ENCODE measurements at regions not wholly inside any gene's neighbourhood (a gene's known extent, or its start where the extent isn't known, plus 50 kb on each side); places are given as distances from the start of the nearest gene placed in this dataset.

GRCh38 chr10:28449382-28449781 is 83.5 kb upstream of the WAC start:
- Mint-ChIP-seq H3K27ac (no peak overlapping the region), H3K4me1 (peaks cover 15% of the 10 kb centered on the region), H3K27me3 (ENCODE audit: insufficient read depth, low read depth) (no peaks in the 10 kb centered on the region), H3K36me3 (no peaks in the 10 kb centered on the region), H3K9me3 (peaks cover 8% of the 10 kb centered on the region), H3K4me3 (no peak overlapping the region)
- TF ChIP-seq EZH2phosphoT487 (IDR thresholded peaks at IDR 0.05), result no peak
- no peak for TF ChIP-seq CTCF (IDR thresholded peaks at IDR 0.05)
- no peak for TF ChIP-seq EZH2 (IDR thresholded peaks at IDR 0.05)
- peaks cover 9% of the 10 kb centered on the region for H3K9me3 ChIP-seq (ENCODE audit: low read depth)
- H3K4me3 ChIP-seq, result no peak overlapping the region
- no peaks in the 10 kb centered on the region for H3K36me3 ChIP-seq
- H3K27ac ChIP-seq, result no peak overlapping the region
- no peak overlapping the region for H2AFZ ChIP-seq (replicated peaks)
- H3F3A ChIP-seq (ENCODE audit: low read depth), result no peaks in the 10 kb centered on the region
- no peak overlapping the region for H3K4me2 ChIP-seq
- no peaks in the 10 kb centered on the region for H3K27me3 ChIP-seq
- no peak for DNase-seq (ENCODE audit: low spot score)
- H3K79me2 ChIP-seq (ENCODE audit: low read depth), result no peaks in the 10 kb centered on the region
- H4K20me1 ChIP-seq (ENCODE audit: low read depth), result no peaks in the 10 kb centered on the region
- H3K9ac ChIP-seq, result no peak overlapping the region
- peaks cover 7% of the 10 kb centered on the region for H3K4me1 ChIP-seq

GRCh38 chr10:28449926-28450325 is 83.0 kb upstream of the WAC start:
- TF ChIP-seq EZH2 (IDR thresholded peaks at IDR 0.05) (no peak), CTCF (IDR thresholded peaks at IDR 0.05) (no peak), EZH2phosphoT487 (IDR thresholded peaks at IDR 0.05) (no peak)
- Mint-ChIP-seq H3K27me3 (ENCODE audit: insufficient read depth, low read depth) (no peaks in the 10 kb centered on the region), H3K27ac (no peak overlapping the region)

GRCh38 chr10:28453926-28454325 is 79.0 kb upstream of the WAC start:
- H3K36me3 ChIP-seq, result no peaks in the 10 kb centered on the region
- H3K4me1 ChIP-seq, result peaks cover 9% of the 10 kb centered on the region
- no peak for DNase-seq (ENCODE audit: low spot score)
- no peaks in the 10 kb centered on the region for H3K27me3 ChIP-seq
- H3K4me3 ChIP-seq, result no peak overlapping the region
- no peaks in the 10 kb centered on the region for H3K79me2 ChIP-seq (ENCODE audit: low read depth)
- peaks cover 28% of the 10 kb centered on the region for H3K9me3 Mint-ChIP-seq
- peaks cover 16% of the 10 kb centered on the region for H3K27me3 Mint-ChIP-seq (ENCODE audit: insufficient read depth, low read depth)
- H3K9ac ChIP-seq, result no peak overlapping the region
- H3K27ac Mint-ChIP-seq, result no peak overlapping the region
- TF ChIP-seq EZH2 (IDR thresholded peaks at IDR 0.05), result no peak
- TF ChIP-seq EZH2phosphoT487 (IDR thresholded peaks at IDR 0.05), result no peak
- TF ChIP-seq CTCF (IDR thresholded peaks at IDR 0.05), result no peak
- no peaks in the 10 kb centered on the region for H4K20me1 ChIP-seq (ENCODE audit: low read depth)
- no peak overlapping the region for H2AFZ ChIP-seq (replicated peaks)
- H3K9me3 ChIP-seq (ENCODE audit: low read depth), result peaks cover 9% of the 10 kb centered on the region
- peaks cover under 1% of the 10 kb centered on the region for H3K36me3 Mint-ChIP-seq
- H3K4me1 Mint-ChIP-seq, result peaks cover 3% of the 10 kb centered on the region
- H3K4me3 Mint-ChIP-seq, result no peak overlapping the region
- no peak overlapping the region for H3K4me2 ChIP-seq
- H3F3A ChIP-seq (ENCODE audit: low read depth), result peaks cover 15% of the 10 kb centered on the region
- no peak overlapping the region for H3K27ac ChIP-seq

More at GRCh38 chr10:28449926-28450325, 83.0 kb upstream of the WAC start:
- H3K27ac ChIP-seq, result no peak overlapping the region
- peaks cover 9% of the 10 kb centered on the region for H3K9me3 ChIP-seq (ENCODE audit: low read depth)
- Mint-ChIP-seq H3K9me3 (peaks cover 11% of the 10 kb centered on the region), H3K4me3 (no peak overlapping the region), H3K36me3 (no peaks in the 10 kb centered on the region), H3K4me1 (peaks cover 13% of the 10 kb centered on the region)
- H3K9ac ChIP-seq, result no peak overlapping the region
- DNase-seq (ENCODE audit: low spot score), result no peak
- H4K20me1 ChIP-seq (ENCODE audit: low read depth), result no peaks in the 10 kb centered on the region
- H3F3A ChIP-seq (ENCODE audit: low read depth), result no peaks in the 10 kb centered on the region
- no peaks in the 10 kb centered on the region for H3K36me3 ChIP-seq
- no peak overlapping the region for H3K4me2 ChIP-seq
- H3K4me1 ChIP-seq, result peaks cover 7% of the 10 kb centered on the region
- no peaks in the 10 kb centered on the region for H3K27me3 ChIP-seq
- H3K79me2 ChIP-seq (ENCODE audit: low read depth), result no peaks in the 10 kb centered on the region
- no peak overlapping the region for H3K4me3 ChIP-seq
- H2AFZ ChIP-seq (replicated peaks), result no peak overlapping the region

Data from neural progenitor cell (in vitro differentiated cells).